ENCODE measurements at regions not wholly inside any gene's neighbourhood (a gene's known extent, or its start where the extent isn't known, plus 50 kb on each side); places are given as distances from the start of the nearest gene placed in this dataset.

- TF ChIP-seq, protein P1, sequence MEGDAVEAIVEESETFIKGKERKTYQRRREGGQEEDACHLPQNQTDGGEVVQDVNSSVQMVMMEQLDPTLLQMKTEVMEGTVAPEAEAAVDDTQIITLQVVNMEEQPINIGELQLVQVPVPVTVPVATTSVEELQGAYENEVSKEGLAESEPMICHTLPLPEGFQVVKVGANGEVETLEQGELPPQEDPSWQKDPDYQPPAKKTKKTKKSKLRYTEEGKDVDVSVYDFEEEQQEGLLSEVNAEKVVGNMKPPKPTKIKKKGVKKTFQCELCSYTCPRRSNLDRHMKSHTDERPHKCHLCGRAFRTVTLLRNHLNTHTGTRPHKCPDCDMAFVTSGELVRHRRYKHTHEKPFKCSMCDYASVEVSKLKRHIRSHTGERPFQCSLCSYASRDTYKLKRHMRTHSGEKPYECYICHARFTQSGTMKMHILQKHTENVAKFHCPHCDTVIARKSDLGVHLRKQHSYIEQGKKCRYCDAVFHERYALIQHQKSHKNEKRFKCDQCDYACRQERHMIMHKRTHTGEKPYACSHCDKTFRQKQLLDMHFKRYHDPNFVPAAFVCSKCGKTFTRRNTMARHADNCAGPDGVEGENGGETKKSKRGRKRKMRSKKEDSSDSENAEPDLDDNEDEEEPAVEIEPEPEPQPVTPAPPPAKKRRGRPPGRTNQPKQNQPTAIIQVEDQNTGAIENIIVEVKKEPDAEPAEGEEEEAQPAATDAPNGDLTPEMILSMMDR (IDR thresholded peaks at IDR 0.05): no peak
- TF ChIP-seq SMC3 (IDR thresholded peaks at IDR 0.05; ENCODE audit: low read depth, low read length) (no peak), TAF1 (IDR thresholded peaks at IDR 0.05; ENCODE audit: borderline replicate concordance, low read depth, low read length) (no peak), RFX5 (IDR thresholded peaks at IDR 0.05; ENCODE audit: low read length) (no peak), USF2 (IDR thresholded peaks at IDR 0.05; ENCODE audit: borderline replicate concordance, low read depth, low read length) (no peak), RCOR1 (IDR thresholded peaks at IDR 0.05; ENCODE audit: low read length) (no peak), NFIC (IDR thresholded peaks at IDR 0.05; ENCODE audit: borderline replicate concordance) (no peak), POLR2AphosphoS5 (IDR thresholded peaks at IDR 0.05; ENCODE audit: low read depth, low read length) (no peak), YY1 (IDR thresholded peaks at IDR 0.05; ENCODE audit: low read depth) (no peak), EP300 (IDR thresholded peaks at IDR 0.05; ENCODE audit: borderline replicate concordance in 1 of 2, low read depth in 1 of 2, low read length in 1 of 2) (no peak), FOXJ3 (CRISPR knock-in tag; IDR thresholded peaks at IDR 0.05) (no peak)
- TF ChIP-seq, protein P2, sequence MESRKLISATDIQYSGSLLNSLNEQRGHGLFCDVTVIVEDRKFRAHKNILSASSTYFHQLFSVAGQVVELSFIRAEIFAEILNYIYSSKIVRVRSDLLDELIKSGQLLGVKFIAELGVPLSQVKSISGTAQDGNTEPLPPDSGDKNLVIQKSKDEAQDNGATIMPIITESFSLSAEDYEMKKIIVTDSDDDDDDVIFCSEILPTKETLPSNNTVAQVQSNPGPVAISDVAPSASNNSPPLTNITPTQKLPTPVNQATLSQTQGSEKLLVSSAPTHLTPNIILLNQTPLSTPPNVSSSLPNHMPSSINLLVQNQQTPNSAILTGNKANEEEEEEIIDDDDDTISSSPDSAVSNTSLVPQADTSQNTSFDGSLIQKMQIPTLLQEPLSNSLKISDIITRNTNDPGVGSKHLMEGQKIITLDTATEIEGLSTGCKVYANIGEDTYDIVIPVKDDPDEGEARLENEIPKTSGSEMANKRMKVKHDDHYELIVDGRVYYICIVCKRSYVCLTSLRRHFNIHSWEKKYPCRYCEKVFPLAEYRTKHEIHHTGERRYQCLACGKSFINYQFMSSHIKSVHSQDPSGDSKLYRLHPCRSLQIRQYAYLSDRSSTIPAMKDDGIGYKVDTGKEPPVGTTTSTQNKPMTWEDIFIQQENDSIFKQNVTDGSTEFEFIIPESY (IDR thresholded peaks at IDR 0.05; ENCODE audit: borderline replicate concordance, low read depth): no peak
Observed at GRCh38 chr13:79149210-79149609, 256.8 kb downstream of the RBM26 start.

All from SK-N-SH (cell line).